Right renal cortex interstitium (tissue), 3 donors: ENCODE measurements at regions not wholly inside any gene's neighbourhood (a gene's known extent, or its start where the extent isn't known, plus 50 kb on each side); places are given as distances from the start of the nearest gene placed in this dataset.

Experiments used
- DNase-seq, 3 donors: peaks; one replicate each; pipeline ENCODE4 v3.0.0-alpha.2; 2013; ENCODE audit warnings: low read depth in 3 of 3, low spot score in 2 of 3

GRCh38 chr17:12365805-12366204 is 299.9 kb upstream of the MYOCD start:
- DNase-seq = no peak

- DNase-seq = no peak
These were observed 296.6 kb upstream of the MYOCD start for GRCh38 chr17:12369065-12369464.

- no peak for DNase-seq
These were observed 289.4 kb upstream of the MYOCD start for GRCh38 chr17:12376276-12376675.

GRCh38 chr17:12386225-12386624 is 279.5 kb upstream of the MYOCD start:
- no peak for DNase-seq

GRCh38 chr17:12388226-12388625 is 277.5 kb upstream of the MYOCD start:
- no peak for DNase-seq

GRCh38 chr17:12389421-12389820 is 276.3 kb upstream of the MYOCD start:
- DNase-seq = no peak

GRCh38 chr17:12390631-12391030 is 275.1 kb upstream of the MYOCD start:
- no peak for DNase-seq

GRCh38 chr17:12391468-12391867 is 274.2 kb upstream of the MYOCD start:
- DNase-seq = no peak

- no peak for DNase-seq
These were observed 269.8 kb upstream of the MYOCD start for GRCh38 chr17:12395733-12396354.

GRCh38 chr17:12398441-12399051 is 267.1 kb upstream of the MYOCD start:
- no peak for DNase-seq

- no peak for DNase-seq
These were observed 262.6 kb upstream of the MYOCD start for GRCh38 chr17:12402963-12403622.

- DNase-seq = no peak
These were observed 261.8 kb upstream of the MYOCD start for GRCh38 chr17:12403881-12404398.

- no peak for DNase-seq
These were observed 259.0 kb upstream of the MYOCD start for GRCh38 chr17:12406623-12407215.

- no peak for DNase-seq
These were observed 258.0 kb upstream of the MYOCD start for GRCh38 chr17:12407495-12408252.

GRCh38 chr17:12409082-12409481 is 256.6 kb upstream of the MYOCD start:
- no peak for DNase-seq

- no peak for DNase-seq
These were observed 255.0 kb upstream of the MYOCD start for GRCh38 chr17:12410717-12411116.

GRCh38 chr17:12415031-12415430 is 250.7 kb upstream of the MYOCD start:
- no peak for DNase-seq

GRCh38 chr17:12421077-12421476 is 244.6 kb upstream of the MYOCD start:
- DNase-seq = no peak

GRCh38 chr17:12421646-12422306 is 243.9 kb upstream of the MYOCD start:
- no peak for DNase-seq

GRCh38 chr17:12422651-12423050 is 243.0 kb upstream of the MYOCD start:
- no peak for DNase-seq
